H9 (cell line): ENCODE measurements at regions not wholly inside any gene's neighbourhood (a gene's known extent, or its start where the extent isn't known, plus 50 kb on each side); places are given as distances from the start of the nearest gene placed in this dataset.

ENCODE experiments used
- DNase-seq: peaks from one replicate; pipeline ENCODE4 v3.0.0-alpha.2; 2017
- H2AFZ ChIP-seq: one replicate; pipeline ENCODE4 v1.6.1; 2013; ENCODE audit warnings: mild to moderate bottlenecking, low read length, control low read depth, moderate library complexity
- H2AK5ac ChIP-seq: 2 replicates; pipeline ENCODE4 v1.6.1; 2013; ENCODE audit warnings: low read length, control low read depth, mixed read lengths; ENCODE audit not compliant: insufficient read length
- H2BK120ac ChIP-seq: one replicate; pipeline ENCODE4 v1.6.1; 2013; ENCODE audit warnings: low read depth, mild to moderate bottlenecking, low read length, control low read depth, inconsistent platforms; ENCODE audit not compliant: poor library complexity, severe bottlenecking
- H2BK12ac ChIP-seq: 2 replicates; pipeline ENCODE4 v1.6.1; 2013; ENCODE audit warnings: low read length, control low read depth, mixed read lengths, low read depth; ENCODE audit not compliant: insufficient read length
- H2BK15ac ChIP-seq: 2 replicates; pipeline ENCODE4 v1.6.1; 2013; ENCODE audit warnings: low read depth, low read length, control low read depth
- H2BK20ac ChIP-seq: one replicate; pipeline ENCODE4 v1.6.1; 2013; ENCODE audit warnings: low read depth, mild to moderate bottlenecking, low read length, control low read depth, inconsistent platforms; ENCODE audit not compliant: poor library complexity, severe bottlenecking
- H2BK5ac ChIP-seq: 2 replicates; pipeline ENCODE4 v1.6.1; 2013; ENCODE audit warnings: low read length, control low read depth, mixed read lengths; ENCODE audit not compliant: insufficient read length
- H3K14ac ChIP-seq: 2 replicates; pipeline ENCODE4 v1.6.1; 2013; ENCODE audit warnings: low read length, control low read depth; ENCODE audit not compliant: insufficient read depth
- H3K18ac ChIP-seq: 2 replicates; pipeline ENCODE4 v1.6.1; 2013; ENCODE audit warnings: low read depth, mild to moderate bottlenecking, mixed read lengths, low read length, control low read depth; ENCODE audit not compliant: insufficient read length
- H3K23ac ChIP-seq: 2 replicates; pipeline ENCODE4 v1.6.1; 2013; ENCODE audit warnings: low read length, control low read depth, mixed read lengths, low read depth; ENCODE audit not compliant: insufficient read length
- H3K23me2 ChIP-seq: 2 replicates; pipeline ENCODE4 v1.6.1; 2013; ENCODE audit warnings: low read depth, mild to moderate bottlenecking, mixed read lengths, low read length, control low read depth; ENCODE audit not compliant: insufficient read length, poor library complexity, severe bottlenecking
- H3K27ac ChIP-seq: 2 replicates; pipeline ENCODE4 v1.5.1; 2013; ENCODE audit warnings: low read length, control low read depth, mixed read lengths, low read depth; ENCODE audit not compliant: insufficient read length
- H3K27me3 ChIP-seq: 2 replicates; pipeline ENCODE4 v1.6.1; 2013; ENCODE audit warnings: low read length, control low read depth, inconsistent platforms; ENCODE audit not compliant: insufficient read depth
- H3K4ac ChIP-seq: 2 replicates; pipeline ENCODE4 v1.6.1; 2013; ENCODE audit warnings: low read depth, mild to moderate bottlenecking, control low read depth, inconsistent platforms, low read length, moderate library complexity
- H3K4me1 ChIP-seq: 2 replicates; pipeline ENCODE4 v1.6.1; 2013; ENCODE audit warnings: low read length, control low read depth, inconsistent platforms; ENCODE audit not compliant: insufficient read depth
- H3K4me2 ChIP-seq: 2 replicates; pipeline ENCODE4 v1.6.1; 2013; ENCODE audit warnings: low read length, control low read depth, mixed read lengths; ENCODE audit not compliant: insufficient read length, insufficient read depth
- H3K56ac ChIP-seq: 2 replicates; pipeline ENCODE4 v1.6.1; 2013; ENCODE audit warnings: low read depth, mild to moderate bottlenecking, mixed read lengths, low read length, control low read depth; ENCODE audit not compliant: insufficient read length
- H3K79me1 ChIP-seq: 2 replicates; pipeline ENCODE4 v1.6.1; 2013; ENCODE audit warnings: low read depth, mild to moderate bottlenecking, moderate library complexity, low read length, control low read depth, inconsistent platforms; ENCODE audit not compliant: insufficient read depth, poor library complexity, severe bottlenecking
- H3K79me2 ChIP-seq: 2 replicates; pipeline ENCODE4 v1.6.1; 2013; ENCODE audit warnings: low read length, control low read depth, inconsistent platforms; ENCODE audit not compliant: insufficient read depth
- H3K9ac ChIP-seq: 2 replicates; pipeline ENCODE4 v1.6.1; 2013; ENCODE audit warnings: low read length, control low read depth, mixed read lengths; ENCODE audit not compliant: insufficient read length; ENCODE audit errors: extremely low read depth
- H3K9me3 ChIP-seq: one replicate; pipeline ENCODE4 v1.6.1; 2013; ENCODE audit warnings: low read depth, low read length, inconsistent platforms; ENCODE audit not compliant: control insufficient read depth
- H3T11ph ChIP-seq: one replicate; pipeline ENCODE4 v1.6.1; 2013; ENCODE audit warnings: mild to moderate bottlenecking, low read length, control low read depth, inconsistent platforms
- H4K20me1 ChIP-seq: one replicate; pipeline ENCODE4 v1.6.1; 2013; ENCODE audit not compliant: control insufficient read depth, insufficient read length, insufficient read depth
- H4K5ac ChIP-seq: 2 replicates; pipeline ENCODE4 v1.6.1; 2013; ENCODE audit warnings: low read depth, mild to moderate bottlenecking, mixed read lengths, low read length, control low read depth; ENCODE audit not compliant: insufficient read length
- H4K8ac ChIP-seq: replicated peaks from 2 replicates; pipeline ENCODE4 v1.6.1; 2013; ENCODE audit warnings: low read length, control low read depth, mixed read lengths, low read depth; ENCODE audit not compliant: insufficient read length
- H4K91ac ChIP-seq: 2 replicates; pipeline ENCODE4 v1.6.1; 2013; ENCODE audit warnings: low read depth, mild to moderate bottlenecking, moderate library complexity, mixed read lengths, low read length, control low read depth; ENCODE audit not compliant: insufficient read length
- H3K27ac Mint-ChIP-seq, 3 experiments: 2 replicates in 2 of 3; 3 replicates in 1 of 3; pipeline ENCODE4 v1.8.0; 2020 to 2021; ENCODE audit warnings: mixed read lengths in 3 of 3, mild to moderate bottlenecking in 1 of 3, moderate library complexity in 1 of 3
- H3K27me3 Mint-ChIP-seq: 2 replicates; pipeline ENCODE4 v1.8.0; 2021; ENCODE audit warnings: low read depth, mild to moderate bottlenecking, moderate library complexity, mixed read lengths
- H3K36me3 Mint-ChIP-seq, 3 experiments: 2 replicates in 2 of 3; 3 replicates in 1 of 3; pipeline ENCODE4 v1.8.0; 2020 to 2021; ENCODE audit warnings: low read depth in 3 of 3, mixed read lengths in 3 of 3; ENCODE audit not compliant: insufficient read depth in 1 of 3
- H3K4me1 Mint-ChIP-seq, 2 experiments: 2 replicates each; pipeline ENCODE4 v1.8.0; 2020; ENCODE audit warnings: mixed read lengths in 2 of 2
- H3K4me3 Mint-ChIP-seq, 2 experiments: 2 replicates in 1 of 2; 3 replicates in 1 of 2; pipeline ENCODE4 v1.8.0; 2020 to 2021; ENCODE audit warnings: mild to moderate bottlenecking in 2 of 2, mixed read lengths in 2 of 2, moderate library complexity in 1 of 2
- H3K9me3 Mint-ChIP-seq, 2 experiments: 2 replicates in 1 of 2; 3 replicates in 1 of 2; pipeline ENCODE4 v1.8.0; 2020; ENCODE audit warnings: mild to moderate bottlenecking in 2 of 2, mixed read lengths in 2 of 2, moderate library complexity in 1 of 2
- WGBS: extraction: QIAGEN DNeasy Blood & Tissue Kit; methylation state at CpG from one replicate; pipeline ENCODE4 v1.1.7; 2013; ENCODE audit warnings: missing lambda C conversion rate, low lambda C conversion rate, mixed read lengths; ENCODE audit not compliant: insufficient read length; ENCODE audit errors: extremely low coverage; 5-methylcytosine and 5-hydroxymethylcytosine counted together
- TF ChIP-seq, protein P1 (sequence below): fragments of 200-600 bp; sonication (generic); conservative IDR thresholded peaks from 3 replicates; pipeline ENCODE4 v1.8.0; 2021; ENCODE audit warnings: antibody characterized with exemption, mild to moderate bottlenecking

DNA sequence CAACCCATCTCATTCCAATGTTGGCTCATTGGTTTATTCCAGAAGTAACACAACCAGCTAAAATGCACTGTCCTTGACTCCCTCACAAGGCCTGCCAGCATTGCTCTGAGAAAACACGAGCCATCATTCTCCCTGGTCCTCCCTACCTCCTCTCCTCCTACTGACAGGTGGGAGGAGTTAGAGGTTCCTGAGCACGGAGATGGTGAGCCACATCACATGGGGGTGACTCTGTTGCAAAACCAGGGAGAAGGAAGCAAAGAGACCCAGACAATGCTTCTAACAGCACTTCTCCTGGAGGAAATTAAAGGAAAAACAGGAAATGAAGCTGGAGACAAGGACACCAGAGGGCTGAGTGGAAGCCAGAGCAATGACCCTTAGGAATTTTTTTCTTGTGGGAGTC is 667.4 kb downstream of the NTRK3 start:
- Histone ChIP-seq H2AK5ac (no peak overlapping the region), H3K4ac (no peak overlapping the region), H3K4me2 (no peak overlapping the region), H4K8ac (no peak overlapping the region), H4K20me1 (no peaks in the 10 kb centered on the region), H4K91ac (no peak overlapping the region), H3K27me3 (no peaks in the 10 kb centered on the region), H3K56ac (no peak overlapping the region), H2BK12ac (no peak overlapping the region), H3K23me2 (no peaks in the 10 kb centered on the region), H3K9ac (no peak overlapping the region), H3K23ac (no peak overlapping the region), H3K18ac (no peak overlapping the region), H3K79me1 (no peaks in the 10 kb centered on the region), H3K79me2 (no peaks in the 10 kb centered on the region), H2BK5ac (no peak overlapping the region), H3K9me3 (no peaks in the 10 kb centered on the region), H2BK15ac (no peak overlapping the region), H3K27ac (no peak overlapping the region), H3K4me1 (no peaks in the 10 kb centered on the region), H2AFZ (no peak overlapping the region), H2BK20ac (no peak overlapping the region), H2BK120ac (no peak overlapping the region), H4K5ac (no peak overlapping the region), H3K14ac (no peak overlapping the region), H3T11ph (no peak overlapping the region)
- no CpG with 5 or more reads among the region's 2 CpGs for WGBS
- no peaks in the 10 kb centered on the region; a peak in 2 of 7 replicates for H3K36me3 Mint-ChIP-seq
- H3K9me3 Mint-ChIP-seq: peaks cover 0 to 3% of the 10 kb centered on the region in 2 experiments; a peak in 2 of 5 replicates
- no peak overlapping the region for H3K27ac Mint-ChIP-seq
- TF ChIP-seq, protein P1, sequence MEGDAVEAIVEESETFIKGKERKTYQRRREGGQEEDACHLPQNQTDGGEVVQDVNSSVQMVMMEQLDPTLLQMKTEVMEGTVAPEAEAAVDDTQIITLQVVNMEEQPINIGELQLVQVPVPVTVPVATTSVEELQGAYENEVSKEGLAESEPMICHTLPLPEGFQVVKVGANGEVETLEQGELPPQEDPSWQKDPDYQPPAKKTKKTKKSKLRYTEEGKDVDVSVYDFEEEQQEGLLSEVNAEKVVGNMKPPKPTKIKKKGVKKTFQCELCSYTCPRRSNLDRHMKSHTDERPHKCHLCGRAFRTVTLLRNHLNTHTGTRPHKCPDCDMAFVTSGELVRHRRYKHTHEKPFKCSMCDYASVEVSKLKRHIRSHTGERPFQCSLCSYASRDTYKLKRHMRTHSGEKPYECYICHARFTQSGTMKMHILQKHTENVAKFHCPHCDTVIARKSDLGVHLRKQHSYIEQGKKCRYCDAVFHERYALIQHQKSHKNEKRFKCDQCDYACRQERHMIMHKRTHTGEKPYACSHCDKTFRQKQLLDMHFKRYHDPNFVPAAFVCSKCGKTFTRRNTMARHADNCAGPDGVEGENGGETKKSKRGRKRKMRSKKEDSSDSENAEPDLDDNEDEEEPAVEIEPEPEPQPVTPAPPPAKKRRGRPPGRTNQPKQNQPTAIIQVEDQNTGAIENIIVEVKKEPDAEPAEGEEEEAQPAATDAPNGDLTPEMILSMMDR: no peak
- no peak for DNase-seq
- peaks cover 2% of the 10 kb centered on the region; the same call in 1 of the 2 replicates for H3K27me3 Mint-ChIP-seq
- H3K4me3 Mint-ChIP-seq: no peak overlapping the region
- H3K4me1 Mint-ChIP-seq: peaks cover 3 to 6% of the 10 kb centered on the region in 2 experiments
